RCC 7860 (cell line): ENCODE measurements at regions not wholly inside any gene's neighbourhood (a gene's known extent, or its start where the extent isn't known, plus 50 kb on each side); places are given as distances from the start of the nearest gene placed in this dataset.
"Not testable (repeated sequence)": the region's sequence is repeated elsewhere in the genome, so short reads cannot be mapped to it uniquely, and the experiment has no call there.

ENCODE experiments used
- DNase-seq: peaks from one replicate; pipeline ENCODE4 v3.0.0-alpha.2; 2015; ENCODE audit warnings: low spot score
- FAIRE-seq: peaks from 2 replicates; lab custom pipeline; 2012; peaks lifted over from hg19 to GRCh38; lab: Jason Lieb, UNC

GRCh38 chr12:60184096-60184495, 588.3 kb downstream of the SLC16A7 start:
- DNase-seq (no peak), FAIRE-seq (no peak)

- no peak for FAIRE-seq
- no peak for DNase-seq
Measured at GRCh38 chr12:60185060-60185459, 589.2 kb downstream of the SLC16A7 start.

- FAIRE-seq = no peak
- DNase-seq = no peak
Measured at GRCh38 chr12:60191271-60191670, 595.4 kb downstream of the SLC16A7 start.

- DNase-seq (no peak), FAIRE-seq (no peak)
Measured at GRCh38 chr12:60191676-60192359, 596.0 kb downstream of the SLC16A7 start.

- DNase-seq = no peak
- FAIRE-seq = no peak
Measured at GRCh38 chr12:60194678-60195077, 598.8 kb downstream of the SLC16A7 start.

- no peak for FAIRE-seq
- no peak for DNase-seq
Measured at GRCh38 chr12:60195483-60195882, 599.7 kb downstream of the SLC16A7 start.

- FAIRE-seq = no peak
- no peak for DNase-seq
Measured at GRCh38 chr12:60196366-60196765, 600.5 kb downstream of the SLC16A7 start.

GRCh38 chr12:60197589-60197988, 601.8 kb downstream of the SLC16A7 start:
- no peak for FAIRE-seq
- DNase-seq = no peak

GRCh38 chr12:60201891-60202290, 606.1 kb downstream of the SLC16A7 start:
- DNase-seq (no peak), FAIRE-seq (no peak)

GRCh38 chr12:60205500-60205899, 609.7 kb downstream of the SLC16A7 start:
- FAIRE-seq = no peak
- peak; percentile 29 for DNase-seq

- DNase-seq (no peak), FAIRE-seq (no peak)
Measured at GRCh38 chr12:60209521-60209920, 613.7 kb downstream of the SLC16A7 start.

- FAIRE-seq = no peak
Measured at GRCh38 chr12:60209933-60210332, 614.1 kb downstream of the SLC16A7 start.

GRCh38 chr12:60210756-60211155, 614.9 kb downstream of the SLC16A7 start:
- DNase-seq = no peak
- no peak for FAIRE-seq

More at GRCh38 chr12:60209933-60210332, 614.1 kb downstream of the SLC16A7 start:
- DNase-seq = no peak

GRCh38 chr12:60211244-60211643, 615.4 kb downstream of the SLC16A7 start:
- DNase-seq = no peak
- FAIRE-seq = no peak

GRCh38 chr12:60212159-60213000, 616.6 kb downstream of the SLC16A7 start:
- no peak for DNase-seq
- FAIRE-seq = no peak

GRCh38 chr12:60213272-60213671, 617.4 kb downstream of the SLC16A7 start:
- FAIRE-seq, DNase-seq: not testable (repeated sequence)

GRCh38 chr12:60216226-60216625, 620.4 kb downstream of the SLC16A7 start:
- FAIRE-seq (no peak), DNase-seq (no peak)

- DNase-seq = no peak
- FAIRE-seq = no peak
Measured at GRCh38 chr12:60223242-60223641, 627.4 kb downstream of the SLC16A7 start.

GRCh38 chr12:60225216-60226000, 629.6 kb downstream of the SLC16A7 start:
- no peak for DNase-seq
- FAIRE-seq = no peak

- no peak for DNase-seq
- no peak for FAIRE-seq
Measured at GRCh38 chr12:60227916-60228315, 632.1 kb downstream of the SLC16A7 start.

GRCh38 chr12:60230056-60230455, 634.2 kb downstream of the SLC16A7 start:
- no peak for FAIRE-seq

More at GRCh38 chr12:60230056-60230455, 634.2 kb downstream of the SLC16A7 start:
- no peak for DNase-seq
